HG02973 (cell line): ENCODE measurements at regions not wholly inside any gene's neighbourhood (a gene's known extent, or its start where the extent isn't known, plus 50 kb on each side); places are given as distances from the start of the nearest gene placed in this dataset.

Source experiments
- ATAC-seq: cut with Tn5 transposase; IDR thresholded peaks from one replicate; pipeline ENCODE4 v1.9.1; 2021; ENCODE audit warnings: moderate library complexity; ENCODE audit not compliant: unreplicated experiment

GRCh38 chr15:31241888-31242522 is 84.6 kb upstream of the KLF13 start:
- ATAC-seq = no peak

GRCh38 chr15:31243895-31244294 is 82.7 kb upstream of the KLF13 start:
- ATAC-seq = no peak

GRCh38 chr15:31245135-31245689 is 81.4 kb upstream of the KLF13 start:
- ATAC-seq = no peak

GRCh38 chr15:31245756-31246155 is 80.9 kb upstream of the KLF13 start:
- no peak for ATAC-seq

GRCh38 chr15:31247404-31247803 is 79.2 kb upstream of the KLF13 start:
- no peak for ATAC-seq

- no peak for ATAC-seq
These were observed 78.4 kb upstream of the KLF13 start for GRCh38 chr15:31248263-31248662.

- ATAC-seq = no peak
These were observed 77.7 kb upstream of the KLF13 start for GRCh38 chr15:31248951-31249350.

GRCh38 chr15:31250033-31250432 is 76.6 kb upstream of the KLF13 start:
- ATAC-seq = no peak

GRCh38 chr15:31251165-31251564 is 75.5 kb upstream of the KLF13 start:
- ATAC-seq = no peak

- ATAC-seq = no peak
These were observed 74.4 kb upstream of the KLF13 start for GRCh38 chr15:31252171-31252785.

- ATAC-seq = no peak
These were observed 72.0 kb upstream of the KLF13 start for GRCh38 chr15:31254431-31255175.

- no peak for ATAC-seq
These were observed 71.5 kb upstream of the KLF13 start for GRCh38 chr15:31255176-31255510.

- no peak for ATAC-seq
These were observed 70.8 kb upstream of the KLF13 start for GRCh38 chr15:31255732-31256377.

GRCh38 chr15:31256378-31257265 is 70.0 kb upstream of the KLF13 start:
- ATAC-seq = no peak

- no peak for ATAC-seq
These were observed 69.3 kb upstream of the KLF13 start for GRCh38 chr15:31257286-31257685.

GRCh38 chr15:31258260-31258659 is 68.4 kb upstream of the KLF13 start:
- ATAC-seq = no peak

- ATAC-seq = no peak
These were observed 66.9 kb upstream of the KLF13 start for GRCh38 chr15:31259562-31260252.

- ATAC-seq = no peak
These were observed 65.9 kb upstream of the KLF13 start for GRCh38 chr15:31260646-31261265.
